Fibroblast of pulmonary artery (primary cell): ENCODE measurements at regions not wholly inside any gene's neighbourhood (a gene's known extent, or its start where the extent isn't known, plus 50 kb on each side); places are given as distances from the start of the nearest gene placed in this dataset.
A peak's percentile ranks its signal among the peaks of the same experiment; 100 is the strongest.

ENCODE experiments used
- DNase-seq: peaks from one replicate; pipeline ENCODE4 v3.0.0-alpha.2; 2010; ENCODE audit warnings: low read depth
- H3K4me3 ChIP-seq: replicated peaks from 2 replicates; pipeline ENCODE4 v1.5.1; 2011; ENCODE audit warnings: low read depth, mild to moderate bottlenecking, control low read depth, low read length, moderate library complexity
- CTCF ChIP-seq: IDR thresholded peaks from 2 replicates; pipeline ENCODE4 v1.5.1; 2011; ENCODE audit warnings: mild to moderate bottlenecking, control low read depth, low read length, inconsistent platforms; ENCODE audit errors: missing control alignments

- DNase-seq = no peak
- H3K4me3 ChIP-seq = no peak overlapping the region
- no peak for TF ChIP-seq CTCF
Observed at GRCh38 chr13:109427148-109427547, 359.2 kb downstream of the IRS2 start.

GRCh38 chr13:109426690-109426990 is 359.7 kb downstream of the IRS2 start:
- no peak for TF ChIP-seq CTCF
- DNase-seq = peak; percentile 10

GRCh38 chr13:109425821-109426689 is 360.3 kb downstream of the IRS2 start:
- H3K4me3 ChIP-seq = no peak overlapping the region
- DNase-seq = no peak
- TF ChIP-seq CTCF = no peak

More at GRCh38 chr13:109426690-109426990, 359.7 kb downstream of the IRS2 start:
- no peak overlapping the region for H3K4me3 ChIP-seq

- no peak for DNase-seq
- no peak for TF ChIP-seq CTCF
- H3K4me3 ChIP-seq = no peak overlapping the region
Observed at GRCh38 chr13:109422161-109422560, 364.2 kb downstream of the IRS2 start.

GRCh38 chr13:109419896-109420295 is 366.5 kb downstream of the IRS2 start:
- H3K4me3 ChIP-seq = no peak overlapping the region
- no peak for TF ChIP-seq CTCF
- DNase-seq = no peak

- no peak for DNase-seq
- H3K4me3 ChIP-seq = no peak overlapping the region
- no peak for TF ChIP-seq CTCF
Observed at GRCh38 chr13:109418111-109418510, 368.3 kb downstream of the IRS2 start.

GRCh38 chr13:109416001-109416400 is 370.4 kb downstream of the IRS2 start:
- no peak overlapping the region for H3K4me3 ChIP-seq
- no peak for TF ChIP-seq CTCF
- DNase-seq = no peak
